Inferior parietal cortex (tissue), 1 donor: ENCODE measurements at regions not wholly inside any gene's neighbourhood (a gene's known extent, or its start where the extent isn't known, plus 50 kb on each side); places are given as distances from the start of the nearest gene placed in this dataset.

Source experiments
- DNase-seq: peaks from one replicate; pipeline ENCODE4 v3.0.0-alpha.2; 2016; ENCODE audit errors: extremely low spot score

DNA sequence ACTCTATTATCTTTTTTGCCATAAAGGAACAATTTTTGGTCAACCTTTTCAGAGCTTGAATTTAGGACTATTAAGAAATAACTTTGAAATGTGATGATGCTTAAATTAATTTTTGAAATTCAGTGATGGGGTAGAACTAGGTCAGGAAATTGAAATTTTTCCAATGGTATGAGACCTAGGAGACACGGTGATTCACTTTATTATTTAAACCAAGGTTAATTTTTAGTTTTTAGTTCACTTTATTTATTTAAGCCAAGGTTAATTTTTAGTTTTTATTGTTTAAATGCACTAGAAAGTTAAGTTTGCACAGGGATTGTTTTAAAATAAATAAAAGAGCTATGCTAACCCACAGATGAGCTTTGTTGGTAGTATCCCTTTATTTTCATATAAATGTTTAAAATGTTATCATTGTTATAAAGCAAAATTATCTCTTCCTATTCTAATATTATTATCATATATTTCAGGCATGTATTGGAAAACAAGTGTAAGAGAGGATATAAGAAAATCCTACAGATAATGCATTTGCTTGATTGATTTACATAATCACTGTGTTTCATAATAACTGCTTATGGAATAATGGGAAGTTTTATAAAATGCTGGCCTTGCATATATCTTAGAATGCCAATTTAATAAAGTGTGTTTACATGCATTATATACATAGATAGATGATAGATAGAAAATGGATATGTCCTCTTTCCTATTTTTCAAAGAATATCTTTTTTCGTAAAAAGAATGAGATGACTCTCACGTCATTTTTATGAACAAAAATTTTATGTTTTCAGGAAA lies 163.6 kb downstream of the HGF start:
- DNase-seq = no peak

- no peak for DNase-seq
Measured at GRCh38 chr7:81605493-81605892, 164.4 kb downstream of the HGF start.

DNA sequence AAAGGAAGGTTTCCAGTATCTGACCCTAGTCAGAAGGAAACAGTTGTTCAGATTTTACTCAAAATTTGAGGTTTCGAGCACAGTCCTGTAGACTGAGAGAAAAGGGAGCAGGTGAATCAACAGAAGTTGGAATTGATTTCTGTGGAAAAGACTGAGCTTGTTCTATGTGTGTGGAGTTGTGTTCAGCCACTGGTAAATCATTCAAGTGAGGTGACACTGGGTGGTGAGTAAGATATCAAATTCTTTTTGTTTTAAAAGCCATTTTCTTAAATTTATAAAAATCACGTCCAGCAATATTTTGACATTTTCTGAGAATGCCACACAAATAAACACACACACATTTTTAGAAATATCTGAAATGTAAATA lies 165.1 kb downstream of the HGF start:
- no peak for DNase-seq

- DNase-seq = no peak
Measured at GRCh38 chr7:81604075-81604807, 165.6 kb downstream of the HGF start.

GRCh38 chr7:81600608-81601007 lies 169.2 kb downstream of the HGF start:
- DNase-seq = no peak

DNA sequence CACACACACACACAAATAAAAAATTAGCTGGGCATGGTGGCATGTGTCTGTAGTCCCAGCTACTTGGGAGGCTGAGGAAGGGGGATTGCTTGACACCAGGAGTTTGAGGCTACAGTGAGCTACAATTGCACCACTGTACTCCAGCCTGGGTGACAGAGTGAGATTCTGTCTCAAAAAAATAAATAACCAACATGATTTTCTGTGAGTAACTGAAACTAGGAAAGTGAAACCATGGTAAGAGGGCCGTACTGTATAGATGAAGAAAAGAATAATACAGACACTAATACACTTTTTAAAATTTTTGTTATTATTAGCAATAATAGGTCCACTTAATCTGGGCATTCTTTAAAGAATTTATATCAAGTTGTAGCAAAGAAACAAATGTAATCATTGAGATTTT lies 170.9 kb downstream of the HGF start:
- DNase-seq = no peak

DNA sequence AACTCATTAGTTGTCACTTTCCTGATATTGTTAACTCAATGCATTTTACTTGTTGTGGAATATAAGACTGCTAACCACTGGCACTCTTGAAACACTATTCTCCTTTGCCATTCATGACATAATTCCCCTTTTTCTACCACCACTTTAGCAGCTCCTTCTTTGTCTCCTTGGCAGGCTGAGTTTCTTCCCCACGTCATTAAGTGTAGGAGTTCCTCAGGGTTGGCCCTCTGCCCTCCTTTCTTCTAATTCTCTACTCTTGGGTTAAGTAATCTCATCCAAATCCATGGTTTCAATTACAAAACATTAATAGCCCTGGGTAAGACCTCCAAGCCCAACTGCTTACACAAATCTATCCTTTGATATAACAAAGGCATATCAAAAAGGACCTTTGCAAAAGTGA lies 175.1 kb downstream of the HGF start:
- no peak for DNase-seq

GRCh38 chr7:81590131-81590530 lies 179.7 kb downstream of the HGF start:
- no peak for DNase-seq

DNA sequence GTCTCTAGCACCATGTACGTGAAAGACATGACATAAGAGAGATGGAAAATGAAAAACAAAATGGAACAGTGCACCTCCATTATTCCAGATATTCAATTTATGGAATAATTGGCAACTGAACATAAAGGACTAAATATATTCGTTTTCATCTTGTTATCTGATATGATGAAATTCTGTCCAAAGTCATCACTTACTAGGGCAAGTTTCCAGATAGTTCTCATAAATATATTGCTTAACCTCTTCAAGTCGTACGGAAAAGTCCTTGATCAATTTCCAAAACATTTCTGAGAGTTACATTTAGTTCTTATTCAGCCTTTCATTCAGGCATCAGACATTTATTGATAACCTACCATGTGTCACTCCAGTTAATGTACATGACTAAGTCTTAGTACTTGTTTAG lies 185.2 kb downstream of the HGF start:
- no peak for DNase-seq

DNA sequence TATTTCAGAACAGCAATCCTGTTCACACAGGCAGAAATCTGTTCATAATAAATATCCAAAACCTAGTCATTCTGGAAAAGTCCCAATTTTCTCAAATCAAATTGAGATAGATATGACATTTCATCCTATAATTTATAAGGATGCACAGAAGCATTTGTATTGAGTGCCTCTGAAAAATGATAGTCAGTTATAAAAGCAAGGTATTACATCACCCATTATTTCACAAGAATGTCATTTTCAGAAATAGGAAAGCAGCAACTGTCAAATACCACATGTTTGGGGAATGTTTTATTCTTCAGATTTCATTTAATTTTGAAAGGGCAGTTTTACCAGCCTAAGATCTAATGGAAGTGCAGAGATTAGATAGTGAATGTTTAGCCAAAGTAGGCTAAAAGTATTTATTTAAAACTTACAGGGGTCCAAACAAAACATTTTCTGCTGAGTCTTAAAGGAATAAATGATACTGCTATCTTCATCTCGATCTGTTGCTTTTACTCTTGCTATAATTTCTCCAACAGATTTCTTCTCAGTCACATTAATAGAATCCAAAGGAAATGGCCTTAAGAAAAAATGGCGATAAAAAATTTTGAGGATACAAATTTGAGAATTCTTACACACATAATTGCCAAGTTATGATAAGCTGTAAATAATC lies 185.8 kb downstream of the HGF start:
- DNase-seq = no peak

GRCh38 chr7:81583090-81583489 lies 186.8 kb downstream of the HGF start:
- DNase-seq = no peak

- no peak for DNase-seq
Measured at GRCh38 chr7:81577642-81578340, 192.1 kb downstream of the HGF start.

DNA sequence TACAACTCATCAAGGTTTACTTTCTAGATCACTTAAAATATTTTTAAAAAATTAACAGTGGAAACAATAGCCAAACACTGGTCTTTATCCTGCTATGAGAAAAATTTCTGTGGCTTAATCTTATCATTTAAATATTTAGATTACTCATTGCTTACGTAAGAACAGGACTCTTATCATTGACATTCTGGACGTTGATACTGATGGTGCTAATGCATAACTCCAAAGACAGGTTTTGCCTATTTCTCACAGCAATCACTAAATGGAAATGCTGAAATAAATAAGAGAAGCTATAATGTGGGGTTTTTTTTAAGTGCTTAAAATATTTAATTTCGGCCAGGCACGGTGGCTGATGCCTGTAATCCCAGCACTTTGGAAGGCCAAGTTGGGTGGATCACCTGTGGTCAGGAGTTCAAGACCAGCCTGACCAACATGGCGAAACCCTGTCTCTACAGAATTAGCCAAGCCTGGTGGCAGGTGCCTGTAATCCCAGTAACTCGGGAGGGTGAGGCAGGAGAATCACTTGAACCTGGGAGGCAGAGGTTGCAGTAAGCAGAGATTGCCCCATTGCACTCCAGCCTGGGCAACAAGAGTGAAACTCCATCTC lies 195.0 kb downstream of the HGF start:
- DNase-seq = no peak

DNA sequence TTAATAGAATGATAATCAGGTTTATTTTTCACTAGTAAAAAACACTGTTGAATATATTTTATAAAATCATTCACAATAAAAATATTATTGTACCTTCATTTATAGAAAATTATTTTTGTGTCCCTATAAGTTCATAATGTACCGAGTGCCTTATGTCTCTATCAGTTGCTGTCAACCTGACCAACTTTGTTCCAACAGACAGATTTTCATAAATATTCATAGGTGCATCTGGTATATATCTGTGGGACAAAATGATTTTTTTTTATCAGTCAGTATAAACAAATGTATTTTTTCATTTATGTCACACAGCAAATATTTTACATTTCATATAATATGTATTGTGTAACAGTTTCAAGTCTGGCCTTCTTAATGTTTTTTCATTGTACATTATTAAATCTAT lies 195.9 kb downstream of the HGF start:
- DNase-seq = no peak

DNA sequence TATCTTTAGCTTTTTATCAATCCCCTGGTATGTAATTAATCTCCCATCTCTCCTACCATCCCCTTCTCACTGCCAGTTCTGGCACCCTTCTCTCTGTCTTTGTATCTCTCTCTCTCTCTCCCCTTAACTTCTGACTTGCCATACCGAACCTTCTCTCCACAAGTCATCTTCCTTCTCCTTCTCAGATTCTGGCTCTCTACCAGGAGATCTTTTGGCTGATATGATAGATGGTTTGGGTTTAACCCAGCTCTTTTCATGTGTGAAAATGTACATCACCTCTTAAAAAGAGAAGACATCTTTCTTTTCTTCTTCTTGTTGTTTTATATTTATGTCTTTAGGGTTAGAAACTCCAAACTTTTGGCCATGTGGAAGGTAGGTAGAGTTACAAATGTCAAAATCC lies 196.7 kb downstream of the HGF start:
- no peak for DNase-seq

DNA sequence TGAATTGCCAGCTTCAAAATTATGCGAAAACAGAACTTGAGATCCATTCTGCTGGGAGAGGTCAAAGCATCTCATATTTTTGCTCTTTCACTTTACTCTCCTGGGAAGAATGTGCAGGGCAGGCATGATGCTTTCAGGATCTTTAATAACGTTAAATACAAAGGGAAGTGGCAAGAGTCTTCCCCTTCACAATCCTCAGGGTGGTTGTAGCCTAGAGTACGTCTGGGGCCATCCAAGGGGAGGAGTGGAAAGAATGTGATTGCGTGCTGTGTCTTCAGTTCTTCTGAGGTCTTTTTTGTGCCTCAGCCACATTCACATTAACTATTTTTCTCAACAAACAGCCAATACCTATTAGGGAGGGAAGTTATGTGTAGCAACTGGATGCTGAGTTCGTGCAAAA lies 207.3 kb downstream of the HGF start:
- DNase-seq = no peak

DNA sequence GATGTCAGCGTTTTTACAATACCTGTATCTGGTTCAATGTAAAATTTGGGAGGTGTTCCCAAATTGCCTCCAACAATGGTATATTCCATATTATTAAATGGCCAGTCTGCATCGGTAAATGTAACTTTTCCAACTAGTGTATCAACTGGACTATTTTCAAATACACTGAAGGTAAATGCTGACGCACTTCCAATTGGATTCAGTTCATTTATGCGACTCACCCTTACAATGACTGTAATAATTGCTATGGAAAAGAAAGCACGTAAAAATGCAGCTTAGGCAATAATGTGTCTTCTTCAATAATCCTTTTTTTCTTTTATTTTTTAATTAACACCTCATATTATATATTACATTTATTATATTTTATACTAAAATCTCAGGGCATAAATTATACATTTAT lies 209.1 kb downstream of the HGF start:
- no peak for DNase-seq

DNA sequence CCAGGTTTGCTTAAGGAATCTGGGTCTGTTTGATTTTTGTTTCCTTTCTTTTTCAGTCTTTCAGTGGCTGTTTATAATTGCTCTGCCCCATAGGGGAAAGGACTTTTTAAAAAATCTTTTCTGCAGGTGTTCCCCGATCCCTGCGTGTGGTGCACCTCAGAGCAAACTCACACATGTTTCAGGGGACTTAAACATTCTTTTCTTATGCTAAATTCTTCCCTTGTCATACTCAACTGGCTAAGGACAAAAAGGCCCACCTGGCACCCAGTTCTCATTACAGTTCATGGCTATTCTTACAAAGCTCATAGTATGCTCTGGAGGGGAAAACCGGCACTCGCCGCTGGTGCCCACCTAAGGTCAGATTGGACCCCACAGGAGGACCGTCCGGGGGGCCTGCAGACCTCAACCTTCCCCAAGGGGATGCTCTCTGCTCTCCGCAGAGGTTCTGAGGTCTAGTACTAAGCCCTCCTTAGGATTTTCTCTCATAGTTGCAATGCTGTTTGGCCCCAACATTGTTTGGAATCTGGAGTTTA lies 220.3 kb downstream of the HGF start:
- DNase-seq = no peak

DNA sequence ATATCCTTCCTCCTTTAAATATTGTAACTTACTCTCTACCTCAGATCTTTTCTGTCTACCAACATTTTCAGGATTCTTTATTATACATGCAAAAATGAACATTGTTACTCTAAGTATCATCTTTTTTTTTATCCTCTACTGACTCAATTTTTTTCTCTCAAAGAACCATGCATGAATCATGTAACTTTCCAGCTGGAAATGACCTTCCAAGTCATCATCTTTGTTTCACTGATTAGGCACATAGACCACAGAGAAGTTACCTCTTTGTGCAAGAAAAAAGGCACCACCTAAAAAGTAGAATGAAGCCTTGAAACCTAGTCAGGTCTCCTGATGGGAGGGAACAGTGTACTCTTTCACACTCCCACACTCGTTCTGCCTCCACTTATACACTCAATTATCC lies 234.9 kb downstream of the HGF start:
- no peak for DNase-seq

- no peak for DNase-seq
Measured at GRCh38 chr7:81534446-81534845, 235.4 kb downstream of the HGF start.

DNA sequence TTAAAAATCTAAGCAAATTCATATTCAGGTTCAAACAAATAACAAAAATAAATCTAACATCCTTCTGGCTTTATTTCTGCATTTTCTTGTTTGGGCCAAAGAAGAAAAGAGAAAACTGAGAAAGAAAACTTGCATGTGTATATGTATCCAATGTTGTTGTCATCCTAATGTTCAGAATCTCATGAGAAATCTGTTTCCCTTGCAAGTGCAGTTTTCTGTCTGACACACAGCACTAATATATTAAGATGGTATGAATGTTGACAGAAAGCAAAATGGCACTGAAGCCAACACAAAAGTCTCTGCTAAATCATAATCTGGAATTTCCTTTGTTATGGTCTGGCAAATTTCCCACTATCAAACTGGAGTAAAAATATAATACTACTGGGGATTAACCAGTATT lies 235.9 kb downstream of the HGF start:
- no peak for DNase-seq

DNA sequence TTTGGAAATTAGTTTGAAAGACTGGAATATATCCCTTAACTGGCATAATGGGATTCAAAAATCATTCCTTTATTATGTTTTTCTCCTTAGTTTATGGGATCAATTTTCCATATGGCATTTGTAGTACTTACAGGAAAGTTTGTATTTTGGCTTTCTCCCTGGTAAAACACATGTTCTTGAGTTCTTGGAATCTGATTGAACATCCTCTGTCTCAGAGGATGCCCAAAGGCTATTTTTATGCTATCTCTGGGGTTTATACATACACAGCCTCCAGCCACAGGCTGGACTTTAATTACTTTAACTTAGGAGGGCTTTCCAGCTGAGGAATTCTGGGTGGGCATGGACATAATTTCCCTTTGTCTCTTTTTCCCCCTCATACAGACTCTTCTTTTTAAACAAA lies 236.4 kb downstream of the HGF start:
- DNase-seq = no peak
